ENCODE measurements at regions not wholly inside any gene's neighbourhood (a gene's known extent, or its start where the extent isn't known, plus 50 kb on each side); places are given as distances from the start of the nearest gene placed in this dataset.

DNA sequence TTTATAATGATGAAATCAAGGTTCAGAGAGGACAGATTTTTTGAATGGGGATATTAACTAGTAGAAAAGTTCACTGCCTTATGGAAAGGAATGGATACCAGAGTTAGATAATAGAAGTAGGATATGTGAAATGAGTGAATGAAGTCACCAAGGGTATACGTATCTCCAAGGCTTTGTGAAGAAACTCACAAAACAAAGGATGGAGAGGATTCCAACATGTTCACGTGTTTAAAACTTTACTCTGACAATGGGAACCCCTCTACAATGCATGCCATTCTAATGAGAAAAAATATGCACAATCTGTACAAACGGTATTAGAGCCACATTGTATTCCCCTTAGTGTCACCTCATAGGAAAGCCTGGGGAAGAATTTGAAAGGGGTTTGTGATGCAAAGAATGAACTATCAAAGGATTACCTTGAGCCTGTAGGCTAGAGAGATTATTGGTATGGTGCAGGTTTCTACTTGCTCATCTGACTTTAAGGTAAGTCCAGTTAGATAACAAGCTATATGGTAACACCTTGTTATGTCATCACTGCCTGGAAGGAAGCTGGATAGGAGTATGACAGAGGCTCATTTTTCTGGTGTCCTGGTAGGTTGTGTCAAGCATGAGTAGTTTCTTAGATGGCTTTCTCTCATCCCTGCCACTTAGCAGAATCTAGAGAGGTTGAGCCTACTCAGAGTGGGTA, 250.3 kb upstream of the SEMA6A start:
- Histone ChIP-seq H3K27me3 (ENCODE audit: control insufficient read depth, insufficient read depth, low read length) (no peaks in the 10 kb centered on the region), H3K36me3 (ENCODE audit: control insufficient read depth, insufficient read depth, low read length) (no peaks in the 10 kb centered on the region), H3K4me3 (ENCODE audit: low read depth, low read length) (no peak overlapping the region)
- no peak for DNase-seq (ENCODE audit: low read depth)
- TF ChIP-seq, protein P1, sequence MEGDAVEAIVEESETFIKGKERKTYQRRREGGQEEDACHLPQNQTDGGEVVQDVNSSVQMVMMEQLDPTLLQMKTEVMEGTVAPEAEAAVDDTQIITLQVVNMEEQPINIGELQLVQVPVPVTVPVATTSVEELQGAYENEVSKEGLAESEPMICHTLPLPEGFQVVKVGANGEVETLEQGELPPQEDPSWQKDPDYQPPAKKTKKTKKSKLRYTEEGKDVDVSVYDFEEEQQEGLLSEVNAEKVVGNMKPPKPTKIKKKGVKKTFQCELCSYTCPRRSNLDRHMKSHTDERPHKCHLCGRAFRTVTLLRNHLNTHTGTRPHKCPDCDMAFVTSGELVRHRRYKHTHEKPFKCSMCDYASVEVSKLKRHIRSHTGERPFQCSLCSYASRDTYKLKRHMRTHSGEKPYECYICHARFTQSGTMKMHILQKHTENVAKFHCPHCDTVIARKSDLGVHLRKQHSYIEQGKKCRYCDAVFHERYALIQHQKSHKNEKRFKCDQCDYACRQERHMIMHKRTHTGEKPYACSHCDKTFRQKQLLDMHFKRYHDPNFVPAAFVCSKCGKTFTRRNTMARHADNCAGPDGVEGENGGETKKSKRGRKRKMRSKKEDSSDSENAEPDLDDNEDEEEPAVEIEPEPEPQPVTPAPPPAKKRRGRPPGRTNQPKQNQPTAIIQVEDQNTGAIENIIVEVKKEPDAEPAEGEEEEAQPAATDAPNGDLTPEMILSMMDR (IDR thresholded peaks at IDR 0.05; ENCODE audit: insufficient read depth, low read length, poor library complexity, severe bottlenecking) = no peak

DNA sequence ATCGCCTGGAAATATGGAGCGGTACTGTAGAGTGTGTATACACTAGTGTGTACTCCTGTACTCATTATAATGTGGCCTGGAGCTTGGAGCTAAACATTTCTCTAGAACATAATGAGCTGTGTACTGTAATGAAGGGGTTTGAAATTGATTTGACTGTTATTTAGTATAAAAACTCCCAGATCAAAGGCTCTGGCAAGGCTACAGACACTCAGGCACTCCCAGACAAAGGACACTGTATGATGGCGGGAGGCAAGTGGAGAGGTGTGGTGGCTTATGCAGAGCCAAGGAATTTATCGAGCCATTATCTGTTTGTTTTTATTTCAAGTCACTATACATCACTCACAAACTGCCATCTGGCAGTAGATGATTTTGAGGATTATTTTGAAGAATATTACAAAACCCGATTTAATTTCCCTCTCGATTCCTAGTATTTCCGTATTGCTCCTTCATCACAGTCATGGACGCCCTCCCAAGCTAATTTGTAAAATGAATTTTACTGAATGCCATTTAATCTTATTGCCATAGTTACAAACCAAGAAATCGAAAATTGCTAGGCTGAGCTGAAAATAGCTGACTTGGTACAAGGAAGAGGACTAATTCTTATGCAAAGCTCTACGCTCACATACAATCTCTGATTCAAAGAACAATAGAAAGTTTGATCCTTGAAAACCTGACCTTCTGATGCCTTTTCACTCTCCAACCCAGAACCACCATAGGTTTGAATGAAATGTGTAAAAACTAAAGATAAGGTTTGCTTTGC, 240.2 kb upstream of the SEMA6A start:
- H3K36me3 ChIP-seq (ENCODE audit: control insufficient read depth, insufficient read depth, low read length) = no peaks in the 10 kb centered on the region
- no peaks in the 10 kb centered on the region for H3K27me3 ChIP-seq (ENCODE audit: control insufficient read depth, insufficient read depth, low read length)
- H3K4me3 ChIP-seq (ENCODE audit: low read depth, low read length) = no peak overlapping the region
- TF ChIP-seq, protein P1 (IDR thresholded peaks at IDR 0.05; ENCODE audit: insufficient read depth, low read length, poor library complexity, severe bottlenecking) = no peak
- DNase-seq (ENCODE audit: low read depth) = no peak

DNA sequence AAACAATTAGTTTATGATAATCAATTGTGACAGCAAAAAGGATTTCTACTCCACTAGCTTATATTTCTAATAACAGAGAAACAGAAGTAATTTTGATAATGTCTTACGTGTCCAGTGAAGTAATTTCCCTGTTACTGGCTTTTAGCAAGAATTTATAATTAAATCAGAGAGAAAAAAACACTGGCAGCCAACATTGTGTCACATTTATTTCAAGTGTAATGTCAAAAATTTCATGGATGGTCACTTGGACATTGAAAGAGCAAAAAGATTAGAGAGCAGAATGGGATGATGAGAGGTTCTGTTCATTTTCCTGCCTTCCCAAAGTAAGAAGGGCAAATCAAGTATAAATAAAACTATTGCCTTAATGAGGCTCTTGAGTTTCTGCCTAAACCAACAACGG, 239.3 kb upstream of the SEMA6A start:
- H3K27me3 ChIP-seq (ENCODE audit: control insufficient read depth, insufficient read depth, low read length) = no peaks in the 10 kb centered on the region
- no peak overlapping the region for H3K4me3 ChIP-seq (ENCODE audit: low read depth, low read length)
- TF ChIP-seq, protein P1 (IDR thresholded peaks at IDR 0.05; ENCODE audit: insufficient read depth, low read length, poor library complexity, severe bottlenecking) = no peak
- H3K36me3 ChIP-seq (ENCODE audit: control insufficient read depth, insufficient read depth, low read length) = no peaks in the 10 kb centered on the region
- DNase-seq (ENCODE audit: low read depth) = no peak

DNA sequence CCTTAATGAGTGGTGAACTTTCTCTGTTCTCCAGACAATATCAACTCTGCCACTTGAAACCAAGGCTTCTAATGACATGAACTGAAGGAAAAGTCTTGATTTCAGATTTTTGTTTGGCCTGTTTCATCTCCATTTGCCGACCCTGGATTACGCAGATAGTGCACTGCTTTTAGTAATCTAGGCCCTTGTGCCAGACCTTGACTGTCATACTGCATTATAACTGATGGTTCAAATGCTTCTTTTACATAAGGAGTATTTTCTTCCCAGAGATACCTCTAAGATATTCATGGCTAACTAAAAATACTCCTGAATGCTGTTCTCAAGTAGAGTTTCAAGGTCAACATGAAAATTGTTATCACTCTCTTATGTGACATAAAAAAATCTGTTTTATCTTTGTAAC, 238.7 kb upstream of the SEMA6A start:
- Histone ChIP-seq H3K27me3 (ENCODE audit: control insufficient read depth, insufficient read depth, low read length) (no peaks in the 10 kb centered on the region), H3K36me3 (ENCODE audit: control insufficient read depth, insufficient read depth, low read length) (no peaks in the 10 kb centered on the region), H3K4me3 (ENCODE audit: low read depth, low read length) (no peak overlapping the region)
- DNase-seq (ENCODE audit: low read depth) = no peak
- TF ChIP-seq, protein P1 (IDR thresholded peaks at IDR 0.05; ENCODE audit: insufficient read depth, low read length, poor library complexity, severe bottlenecking) = no peak

DNA sequence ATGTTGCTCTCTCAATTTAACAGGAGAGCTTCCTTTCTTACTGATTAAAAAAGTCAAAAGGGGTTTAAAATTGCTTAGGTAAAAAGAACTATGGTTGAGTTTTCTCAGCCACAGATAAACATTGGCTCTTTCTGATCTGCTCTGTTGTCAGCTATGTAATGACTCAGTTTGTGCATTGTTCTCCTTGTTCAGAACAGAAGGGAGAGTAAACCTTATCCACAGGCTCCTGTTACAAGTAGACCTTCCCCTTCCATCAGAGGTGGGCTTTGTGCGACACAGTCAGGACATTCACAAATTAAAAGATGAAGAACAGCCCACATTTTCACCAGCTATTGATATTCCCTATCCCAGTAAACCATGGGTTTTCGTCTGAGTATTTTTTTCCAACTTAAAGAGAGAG, 236.3 kb upstream of the SEMA6A start:
- no peak for DNase-seq (ENCODE audit: low read depth)
- no peaks in the 10 kb centered on the region for H3K36me3 ChIP-seq (ENCODE audit: control insufficient read depth, insufficient read depth, low read length)
- H3K27me3 ChIP-seq (ENCODE audit: control insufficient read depth, insufficient read depth, low read length) = no peaks in the 10 kb centered on the region
- H3K4me3 ChIP-seq (ENCODE audit: low read depth, low read length) = no peak overlapping the region
- TF ChIP-seq, protein P1 (IDR thresholded peaks at IDR 0.05; ENCODE audit: insufficient read depth, low read length, poor library complexity, severe bottlenecking) = no peak

All from kidney epithelial cell (primary cell).